ENCODE measurements at regions not wholly inside any gene's neighbourhood (a gene's known extent, or its start where the extent isn't known, plus 50 kb on each side); places are given as distances from the start of the nearest gene placed in this dataset.
"Not testable (repeated sequence)": the region's sequence is repeated elsewhere in the genome, so short reads cannot be mapped to it uniquely, and the experiment has no call there.

GRCh38 chr3:22399566-22399965, 648.6 kb upstream of the ZNF385D start:
- no peak for DNase-seq

GRCh38 chr3:22401499-22401898, 650.5 kb upstream of the ZNF385D start:
- no peak for DNase-seq

GRCh38 chr3:22414239-22414638, 663.2 kb upstream of the ZNF385D start:
- DNase-seq = no peak

- DNase-seq = not testable (repeated sequence)
These were observed 665.9 kb upstream of the ZNF385D start for GRCh38 chr3:22416838-22417446.

- no peak for DNase-seq
These were observed 668.3 kb upstream of the ZNF385D start for GRCh38 chr3:22419261-22419660.

- DNase-seq = no peak
These were observed 670.6 kb upstream of the ZNF385D start for GRCh38 chr3:22421589-22421988.

GRCh38 chr3:22431334-22431733, 680.3 kb upstream of the ZNF385D start:
- DNase-seq = no peak

GRCh38 chr3:22439626-22440025, 688.6 kb upstream of the ZNF385D start:
- no peak for DNase-seq

- no peak for DNase-seq
These were observed 690.7 kb upstream of the ZNF385D start for GRCh38 chr3:22441711-22442110.

- no peak for DNase-seq
These were observed 692.7 kb upstream of the ZNF385D start for GRCh38 chr3:22443571-22444233.

- DNase-seq = not testable (repeated sequence)
These were observed 694.3 kb upstream of the ZNF385D start for GRCh38 chr3:22445336-22445735.

- peak; percentile 43 for DNase-seq
These were observed 699.9 kb upstream of the ZNF385D start for GRCh38 chr3:22450786-22451400.

GRCh38 chr3:22451501-22451900, 700.5 kb upstream of the ZNF385D start:
- no peak for DNase-seq

- DNase-seq = no peak
These were observed 703.0 kb upstream of the ZNF385D start for GRCh38 chr3:22453906-22454535.

- DNase-seq = no peak
These were observed 719.0 kb upstream of the ZNF385D start for GRCh38 chr3:22469995-22470394.

GRCh38 chr3:22471557-22471956, 720.5 kb upstream of the ZNF385D start:
- no peak for DNase-seq

- DNase-seq = no peak
These were observed 723.9 kb upstream of the ZNF385D start for GRCh38 chr3:22474706-22475445.

- DNase-seq = no peak
These were observed 724.7 kb upstream of the ZNF385D start for GRCh38 chr3:22475665-22476240.

GRCh38 chr3:22476976-22477375, 726.0 kb upstream of the ZNF385D start:
- DNase-seq = peak; percentile 29

GRCh38 chr3:22485954-22486353, 717.2 kb upstream of the UBE2E2 start:
- no peak for DNase-seq

- no peak for DNase-seq
These were observed 712.4 kb upstream of the UBE2E2 start for GRCh38 chr3:22490747-22491146.

GRCh38 chr3:22491344-22491743, 711.8 kb upstream of the UBE2E2 start:
- no peak for DNase-seq

GRCh38 chr3:22492342-22492741, 710.8 kb upstream of the UBE2E2 start:
- no peak for DNase-seq

Measured in hindlimb muscle (tissue), 1 donor.